Effector memory CD8-positive, alpha-beta T cell (primary cell): ENCODE measurements at regions not wholly inside any gene's neighbourhood (a gene's known extent, or its start where the extent isn't known, plus 50 kb on each side); places are given as distances from the start of the nearest gene placed in this dataset.

ENCODE experiments used
- ATAC-seq: fragments of 150-1000 bp; cut with Tn5 transposase; replicated peaks from 2 replicates; pipeline ENCODE4 v1.10.0; 2021; ENCODE audit warnings: mild to moderate bottlenecking, moderate library complexity
- DNase-seq, 3 experiments: peaks; one replicate each; pipeline ENCODE4 v3.0.0; 2021
- H3K27ac Mint-ChIP-seq, 2 donors: one replicate each; pipeline ENCODE4 v1.8.0; 2022; ENCODE audit warnings: mild to moderate bottlenecking in 2 of 2, mixed read lengths in 2 of 2, moderate library complexity in 2 of 2
- H3K27me3 Mint-ChIP-seq, 2 donors: one replicate each; pipeline ENCODE4 v1.8.0; 2022; ENCODE audit warnings: mixed read lengths in 2 of 2
- H3K36me3 Mint-ChIP-seq: one replicate; pipeline ENCODE4 v1.8.0; 2022; ENCODE audit warnings: mild to moderate bottlenecking, moderate library complexity, mixed read lengths; ENCODE audit not compliant: insufficient read depth
- H3K4me1 Mint-ChIP-seq, 2 donors: one replicate each; pipeline ENCODE4 v1.8.0; 2022; ENCODE audit warnings: low read depth in 2 of 2, mixed read lengths in 2 of 2
- H3K4me3 Mint-ChIP-seq, 2 donors: one replicate each; pipeline ENCODE4 v1.8.0; 2022; ENCODE audit warnings: mild to moderate bottlenecking in 2 of 2, mixed read lengths in 2 of 2, moderate library complexity in 2 of 2
- H3K9me3 Mint-ChIP-seq, 2 donors: one replicate each; pipeline ENCODE4 v1.8.0; 2022; ENCODE audit warnings: mixed read lengths in 2 of 2

GRCh38 chr10:131629026-131629770, 271.6 kb upstream of the PPP2R2D start:
- no peaks in the 10 kb centered on the region for H3K36me3 Mint-ChIP-seq
- ATAC-seq: no peak

DNA sequence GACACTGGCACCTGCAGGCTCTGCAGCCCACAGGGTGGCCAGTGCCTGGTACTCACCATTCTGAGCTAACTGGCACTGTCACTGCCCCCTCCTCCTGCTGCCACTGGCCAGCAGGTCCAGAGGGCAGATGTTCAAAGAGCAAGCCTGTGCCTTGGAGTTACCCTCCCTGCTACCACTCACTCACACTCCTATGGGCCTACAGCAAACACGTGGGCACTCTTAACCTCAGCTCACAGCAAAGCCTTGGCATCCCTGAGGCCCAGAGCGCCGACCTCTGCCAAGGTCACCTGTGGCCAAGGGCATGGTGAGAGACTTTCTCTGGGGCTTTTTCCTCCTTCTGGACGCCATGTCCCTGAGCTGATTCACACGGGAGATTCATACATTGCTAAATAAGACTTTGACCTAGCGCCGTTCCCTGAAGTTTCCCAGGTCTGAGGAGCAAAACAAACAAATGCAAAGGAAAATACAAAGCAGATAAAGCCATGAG, 270.0 kb upstream of the PPP2R2D start:
- H3K4me1 Mint-ChIP-seq: peaks cover 0 to 3% of the 10 kb centered on the region in 2 donors
- H3K36me3 Mint-ChIP-seq: no peaks in the 10 kb centered on the region
- H3K4me3 Mint-ChIP-seq: no peak overlapping the region

More at GRCh38 chr10:131629026-131629770, 271.6 kb upstream of the PPP2R2D start:
- peaks cover 0 to 7% of the 10 kb centered on the region in 2 donors for H3K9me3 Mint-ChIP-seq
- H3K4me3 Mint-ChIP-seq: no peak overlapping the region
- no peak for DNase-seq
- H3K4me1 Mint-ChIP-seq: peaks cover 0 to 3% of the 10 kb centered on the region in 2 donors
- H3K27me3 Mint-ChIP-seq: no peaks in the 10 kb centered on the region
- H3K27ac Mint-ChIP-seq: no peak overlapping the region

GRCh38 chr10:131631619-131632018, 269.2 kb upstream of the PPP2R2D start:
- Mint-ChIP-seq H3K4me1 (peaks cover 0 to 1% of the 10 kb centered on the region in 2 donors), H3K4me3 (no peak overlapping the region), H3K9me3 (peaks cover 0 to 7% of the 10 kb centered on the region in 2 donors), H3K27me3 (peaks cover 0 to 13% of the 10 kb centered on the region in 2 donors), H3K36me3 (no peaks in the 10 kb centered on the region), H3K27ac (no peak overlapping the region)
- no peak for DNase-seq
- no peak for ATAC-seq

More for the DNA sequence above, 270.0 kb upstream of the PPP2R2D start:
- peaks cover 0 to 7% of the 10 kb centered on the region in 2 donors for H3K9me3 Mint-ChIP-seq
- H3K27ac Mint-ChIP-seq: no peak overlapping the region
- peaks cover 0 to 5% of the 10 kb centered on the region in 2 donors for H3K27me3 Mint-ChIP-seq
- ATAC-seq: no peak
- DNase-seq: no peak

DNA sequence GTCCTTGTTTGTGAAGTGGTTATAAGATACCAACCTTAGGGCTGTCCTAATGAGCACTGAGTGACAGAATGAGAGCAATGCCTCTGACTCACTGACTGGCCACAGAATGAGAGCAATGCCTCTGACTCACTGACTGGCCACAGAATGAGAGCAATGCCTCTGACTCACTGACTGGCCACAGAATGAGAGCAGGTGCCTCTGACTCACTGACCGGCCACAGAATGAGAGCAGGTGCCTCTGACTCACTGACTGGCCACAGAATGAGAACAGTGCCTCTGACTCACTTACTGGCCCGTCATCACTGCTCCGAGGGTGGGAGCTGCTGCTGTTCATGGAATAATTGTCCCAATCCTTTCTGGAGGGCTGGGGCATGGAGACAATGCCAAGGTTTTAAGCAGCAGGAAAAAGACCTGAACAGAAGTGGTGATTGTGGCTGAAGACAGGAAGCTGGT, 265.2 kb upstream of the PPP2R2D start:
- Mint-ChIP-seq H3K4me1 (no peaks in the 10 kb centered on the region), H3K9me3 (no peaks in the 10 kb centered on the region), H3K4me3 (no peak overlapping the region), H3K27me3 (peaks cover 0 to 20% of the 10 kb centered on the region in 2 donors), H3K27ac (no peak overlapping the region), H3K36me3 (no peaks in the 10 kb centered on the region)
- ATAC-seq (no peak), DNase-seq (no peak)

DNA sequence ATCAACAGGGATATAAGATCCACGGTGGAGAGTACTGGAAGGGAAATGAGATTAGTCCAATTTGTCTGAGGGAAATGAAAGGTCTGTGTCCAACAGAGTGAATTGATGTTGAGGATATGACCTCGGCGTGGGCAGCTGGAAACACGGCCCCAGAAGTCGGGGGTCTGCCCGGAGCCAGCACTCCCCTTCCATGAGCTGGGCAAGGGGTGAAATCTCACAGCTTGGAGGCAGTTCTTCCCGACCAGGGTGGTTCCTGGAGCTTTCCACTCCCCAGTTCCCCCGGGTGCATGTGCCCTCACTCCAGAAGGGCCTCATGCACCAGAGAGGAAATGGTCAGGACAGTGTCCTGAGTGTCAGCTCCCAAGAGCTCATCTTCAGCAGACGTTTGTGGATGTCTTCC, 264.7 kb upstream of the PPP2R2D start:
- DNase-seq (no peak), ATAC-seq (no peak)
- Mint-ChIP-seq H3K27ac (no peak overlapping the region), H3K9me3 (no peaks in the 10 kb centered on the region), H3K27me3 (peaks cover 0 to 20% of the 10 kb centered on the region in 2 donors), H3K4me3 (no peak overlapping the region), H3K36me3 (no peaks in the 10 kb centered on the region), H3K4me1 (no peaks in the 10 kb centered on the region)

DNA sequence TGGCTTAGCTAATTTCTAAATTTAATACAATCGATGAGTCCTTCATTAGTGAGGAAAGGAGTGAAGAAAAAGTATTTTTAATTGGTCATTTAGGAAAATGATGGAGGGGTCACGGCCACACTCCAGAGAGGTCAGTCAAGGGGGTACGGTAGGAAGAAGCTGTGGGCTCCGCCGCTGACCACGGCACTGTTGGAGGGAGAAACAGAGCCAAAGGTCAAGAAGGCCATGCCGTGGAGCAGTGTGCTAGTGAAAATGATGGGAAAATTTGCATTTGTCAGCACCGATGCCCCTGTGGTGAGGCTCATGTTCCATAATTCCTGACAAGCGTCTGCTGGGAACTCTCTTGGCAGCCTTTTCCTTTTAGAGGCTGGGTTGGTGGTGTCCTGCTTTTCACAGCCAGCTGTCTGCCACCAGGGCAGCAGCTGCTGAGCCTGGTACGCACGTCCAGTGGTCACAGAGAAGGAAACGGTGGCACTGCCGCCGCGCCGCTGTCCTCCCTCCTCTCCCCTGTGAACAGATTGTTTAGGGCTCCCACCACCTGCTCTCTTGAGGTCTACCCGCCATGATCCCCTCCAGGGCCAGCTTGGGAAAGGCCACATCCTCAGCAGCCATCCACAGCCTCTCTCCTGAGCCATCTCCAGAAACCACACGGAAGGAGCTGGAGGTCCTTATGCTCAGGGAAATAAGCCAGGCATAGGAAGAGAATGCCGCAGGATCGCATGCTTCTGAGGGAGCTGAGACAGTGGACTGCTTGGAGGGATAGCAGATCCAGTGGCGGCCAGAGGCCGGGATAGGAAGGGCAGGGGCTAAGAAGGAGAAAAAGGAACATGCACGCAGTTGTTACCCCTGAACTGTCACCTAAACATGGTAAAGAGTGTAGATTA, 263.7 kb upstream of the PPP2R2D start:
- ATAC-seq (no peak), DNase-seq (no peak)
- Mint-ChIP-seq H3K27ac (no peak overlapping the region), H3K27me3 (peaks cover 0 to 20% of the 10 kb centered on the region in 2 donors), H3K4me3 (no peak overlapping the region), H3K36me3 (no peaks in the 10 kb centered on the region), H3K4me1 (no peaks in the 10 kb centered on the region), H3K9me3 (peaks cover 1 to 4% of the 10 kb centered on the region in 2 donors)

DNA sequence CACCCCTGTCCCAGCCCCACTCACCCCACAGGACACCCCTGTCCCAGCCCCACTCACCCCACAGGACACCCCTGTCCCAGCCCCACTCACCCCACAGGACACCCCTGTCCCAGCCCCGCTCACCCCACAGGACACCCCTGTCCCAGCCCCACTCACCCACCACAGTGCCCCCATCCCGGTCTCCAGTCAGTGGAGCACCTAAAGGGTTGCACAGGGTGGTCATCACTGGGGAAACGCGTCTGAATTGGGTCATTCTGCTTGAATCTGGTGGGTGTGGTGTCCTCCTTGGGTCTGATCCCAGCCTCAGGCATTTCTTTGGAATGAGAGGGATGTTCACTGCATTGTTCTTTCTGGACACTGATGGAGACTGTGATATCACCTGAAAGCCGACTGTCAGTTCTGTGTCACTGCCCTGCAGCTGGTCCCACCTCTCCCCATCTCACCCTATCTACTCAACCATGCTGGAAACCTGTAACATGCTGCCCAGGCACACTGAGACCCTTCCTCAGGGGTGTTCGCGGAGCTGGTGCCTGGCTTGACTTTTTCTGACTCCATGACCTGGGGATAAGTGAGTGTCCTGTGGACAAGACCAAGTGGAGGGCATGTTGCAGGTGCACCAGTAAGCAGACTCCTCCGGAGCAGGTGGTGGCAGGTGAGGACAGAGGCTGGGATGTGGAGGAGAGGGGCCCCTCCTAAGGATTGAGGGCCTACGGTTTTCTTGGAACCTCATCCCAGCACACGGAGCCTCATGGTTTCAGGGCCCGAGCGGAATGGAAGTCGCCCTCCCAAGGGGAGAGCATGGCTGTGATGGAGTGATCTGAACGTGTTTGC, 262.5 kb upstream of the PPP2R2D start:
- no peak for ATAC-seq
- Mint-ChIP-seq H3K4me3 (no peak overlapping the region), H3K9me3 (peaks cover 1 to 7% of the 10 kb centered on the region in 2 donors), H3K36me3 (no peaks in the 10 kb centered on the region), H3K27ac (no peak overlapping the region), H3K27me3 (peaks cover 0 to 20% of the 10 kb centered on the region in 2 donors), H3K4me1 (no peaks in the 10 kb centered on the region)
- no peak for DNase-seq

DNA sequence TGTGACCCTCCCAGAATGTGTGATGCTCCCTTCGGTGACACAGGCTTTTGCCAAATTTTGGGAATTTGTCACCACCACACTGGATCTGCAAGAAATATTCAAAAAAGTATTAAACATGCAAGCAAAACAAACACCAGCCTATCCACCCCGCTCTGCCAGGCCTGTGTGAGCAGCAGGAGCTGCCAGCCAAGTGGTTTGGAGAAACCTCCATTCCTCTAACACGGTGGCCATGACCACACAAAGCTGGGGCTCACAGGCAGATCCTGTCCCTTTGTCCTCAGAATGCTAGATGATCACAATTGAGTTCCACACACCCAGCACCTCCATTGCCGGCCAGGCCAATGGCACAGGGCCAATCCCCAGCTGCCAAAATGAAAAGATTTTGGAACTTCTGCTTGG, 261.9 kb upstream of the PPP2R2D start:
- peaks cover 1 to 7% of the 10 kb centered on the region in 2 donors for H3K9me3 Mint-ChIP-seq
- DNase-seq (no peak), ATAC-seq (no peak)
- H3K27ac Mint-ChIP-seq: no peak overlapping the region
- no peaks in the 10 kb centered on the region for H3K4me1 Mint-ChIP-seq
- no peaks in the 10 kb centered on the region for H3K36me3 Mint-ChIP-seq
- H3K4me3 Mint-ChIP-seq: no peak overlapping the region
- H3K27me3 Mint-ChIP-seq: peaks cover 0 to 20% of the 10 kb centered on the region in 2 donors

DNA sequence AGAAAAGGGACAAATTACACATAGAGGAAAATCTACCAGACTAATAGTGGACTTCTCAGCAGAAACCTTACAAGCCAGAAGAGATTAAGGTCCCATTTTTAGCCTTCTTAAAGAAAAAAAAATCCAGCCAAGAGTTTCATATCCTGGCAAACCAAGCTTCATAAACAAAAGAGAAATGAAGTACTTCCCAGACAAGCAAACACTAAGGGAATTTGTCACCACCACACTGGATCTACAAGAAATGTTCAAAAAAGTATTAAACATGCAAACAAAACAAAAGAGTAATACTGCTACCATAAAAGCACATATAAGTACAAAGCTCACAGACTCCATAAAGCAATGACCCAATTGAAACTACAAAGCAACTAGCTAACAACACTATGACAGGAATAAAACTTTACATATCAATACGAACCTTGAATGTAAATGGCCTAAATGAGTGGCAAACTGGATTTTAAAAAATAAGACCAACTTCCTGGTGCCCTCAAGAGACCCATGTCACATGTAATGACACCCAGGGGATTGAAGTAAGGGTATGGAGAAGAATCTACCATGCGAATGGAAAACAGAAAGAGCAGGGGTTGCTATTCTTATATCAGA, 260.7 kb upstream of the PPP2R2D start:
- no peaks in the 10 kb centered on the region for H3K36me3 Mint-ChIP-seq
- H3K4me1 Mint-ChIP-seq: peaks cover 0 to 4% of the 10 kb centered on the region in 2 donors
- DNase-seq (no peak), ATAC-seq (no peak)
- no peak overlapping the region for H3K4me3 Mint-ChIP-seq
- peaks cover 0 to 20% of the 10 kb centered on the region in 2 donors for H3K27me3 Mint-ChIP-seq
- H3K9me3 Mint-ChIP-seq: peaks cover 1 to 7% of the 10 kb centered on the region in 2 donors
- H3K27ac Mint-ChIP-seq: no peak overlapping the region

GRCh38 chr10:131641231-131641630, 259.6 kb upstream of the PPP2R2D start:
- peaks cover 0 to 19% of the 10 kb centered on the region in 2 donors for H3K27me3 Mint-ChIP-seq
- H3K9me3 Mint-ChIP-seq: peaks cover 1 to 7% of the 10 kb centered on the region in 2 donors
- DNase-seq (no peak), ATAC-seq (no peak)
- no peaks in the 10 kb centered on the region for H3K36me3 Mint-ChIP-seq
- peaks cover 0 to 4% of the 10 kb centered on the region in 2 donors for H3K4me1 Mint-ChIP-seq
- H3K27ac Mint-ChIP-seq: no peak overlapping the region
- H3K4me3 Mint-ChIP-seq: no peak overlapping the region

DNA sequence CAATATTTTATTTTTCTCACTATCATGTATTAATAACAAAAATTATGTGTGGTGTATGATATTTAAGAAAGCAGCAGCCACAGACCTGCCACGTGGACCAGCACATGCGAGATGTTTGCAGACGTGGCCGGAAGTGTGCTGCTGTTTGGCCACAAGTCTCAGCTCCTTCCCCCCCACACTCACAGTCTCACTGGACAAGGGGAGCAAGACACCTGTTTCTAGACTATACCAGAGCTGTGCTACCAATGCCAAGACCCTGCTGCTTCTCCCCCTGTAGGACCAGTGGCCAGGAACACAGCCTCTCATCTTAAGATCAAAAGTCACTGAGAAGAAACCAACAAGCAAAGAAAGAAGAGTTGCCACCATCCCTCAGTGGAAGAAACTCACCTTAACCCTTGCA, 258.9 kb upstream of the PPP2R2D start:
- H3K4me1 Mint-ChIP-seq: peaks cover 0 to 4% of the 10 kb centered on the region in 2 donors
- DNase-seq: no peak

DNA sequence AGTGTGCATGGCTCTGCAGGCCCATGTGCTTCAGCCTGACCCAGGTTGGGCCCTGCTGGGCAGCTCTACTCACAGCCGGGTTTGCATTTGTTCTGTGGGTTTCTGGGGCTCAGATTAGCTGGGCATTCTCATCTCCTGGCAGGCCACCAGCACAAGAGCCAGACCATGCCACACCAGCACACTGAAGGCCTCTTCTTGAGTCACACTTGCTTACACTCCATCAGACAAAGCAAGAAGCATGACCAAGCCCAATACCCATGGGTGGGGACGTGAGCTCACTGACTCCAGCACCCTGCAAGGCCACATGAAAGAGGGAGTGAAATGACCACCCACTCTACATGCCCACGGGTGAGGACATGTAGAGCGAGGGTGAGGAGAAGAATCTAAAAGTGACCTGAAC, 257.8 kb upstream of the PPP2R2D start:
- Mint-ChIP-seq H3K27me3 (peaks cover 5 to 12% of the 10 kb centered on the region in 2 donors), H3K36me3 (no peaks in the 10 kb centered on the region), H3K27ac (no peak overlapping the region), H3K4me1 (peaks cover 0 to 4% of the 10 kb centered on the region in 2 donors), H3K9me3 (peaks cover 3 to 7% of the 10 kb centered on the region in 2 donors), H3K4me3 (no peak overlapping the region)
- no peak for ATAC-seq
- DNase-seq: no peak

More for the DNA sequence above, 258.9 kb upstream of the PPP2R2D start:
- H3K4me3 Mint-ChIP-seq: no peak overlapping the region
- H3K9me3 Mint-ChIP-seq: peaks cover 1 to 7% of the 10 kb centered on the region in 2 donors
- H3K27ac Mint-ChIP-seq: no peak overlapping the region
- no peaks in the 10 kb centered on the region for H3K36me3 Mint-ChIP-seq
- no peak for ATAC-seq
- H3K27me3 Mint-ChIP-seq: peaks cover 0 to 17% of the 10 kb centered on the region in 2 donors
